ENCODE measurements at regions not wholly inside any gene's neighbourhood (a gene's known extent, or its start where the extent isn't known, plus 50 kb on each side); places are given as distances from the start of the nearest gene placed in this dataset.

GRCh38 chr12:130104571-130105106, 57.6 kb upstream of the FZD10 start:
- DNase-seq = no peak

- no peak for DNase-seq
These were observed 53.0 kb upstream of the FZD10 start for GRCh38 chr12:130109062-130109945.

- DNase-seq = no peak
These were observed 51.4 kb upstream of the FZD10 start for GRCh38 chr12:130110914-130111313.

- no peak for DNase-seq
These were observed 50.2 kb upstream of the FZD10 start for GRCh38 chr12:130111965-130112496.

Measured in hindlimb muscle (tissue), 1 donor.